ENCODE measurements at regions not wholly inside any gene's neighbourhood (a gene's known extent, or its start where the extent isn't known, plus 50 kb on each side); places are given as distances from the start of the nearest gene placed in this dataset.

DNA sequence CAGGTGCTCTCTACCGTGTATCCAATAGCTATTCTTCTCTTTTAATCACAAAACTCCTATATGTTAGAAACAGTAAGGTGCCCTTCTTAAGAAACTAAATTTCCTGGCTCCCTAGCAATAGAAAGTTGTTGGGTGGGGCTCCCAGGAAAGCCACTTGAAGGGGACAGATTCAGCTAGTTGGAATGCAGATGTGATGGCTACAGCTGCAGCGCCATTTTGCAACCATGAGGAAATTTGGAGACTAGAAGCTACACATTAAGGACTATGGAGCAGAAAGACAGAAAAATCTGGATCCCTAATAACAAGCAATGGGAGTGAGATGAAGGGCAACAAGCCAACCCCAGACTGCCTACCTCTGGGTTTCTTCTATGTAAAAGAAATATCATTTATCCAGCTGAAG lies 108.8 kb upstream of the AFDN start:
- intact Hi-C loops (cut with DNase I), result no loop called here
- ATAC-seq (no peak), DNase-seq (ENCODE audit: low spot score) (no peak)

DNA sequence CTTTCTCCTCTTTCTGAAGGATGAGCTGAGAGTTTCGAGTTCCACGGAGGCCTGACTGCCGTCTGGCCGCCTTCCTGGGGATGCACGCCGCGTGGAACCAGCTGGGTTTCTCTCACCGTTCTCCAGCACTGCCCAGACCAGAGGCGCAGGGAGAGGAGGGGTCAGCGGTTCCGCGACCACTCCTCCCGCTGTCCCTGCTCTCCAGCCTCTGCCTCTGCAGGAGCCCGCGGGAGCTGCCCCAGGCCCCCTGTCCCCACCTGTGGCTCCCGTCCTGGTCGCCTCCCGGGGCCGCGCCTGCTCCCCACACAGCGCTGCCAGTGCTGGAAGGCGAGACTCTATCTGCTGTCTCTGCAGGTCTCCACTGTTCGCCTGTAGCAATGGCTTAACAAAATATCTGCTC lies 106.8 kb upstream of the AFDN start:
- no peak for DNase-seq (ENCODE audit: low spot score)
- peak; percentile 38 for ATAC-seq
- intact Hi-C loops (cut with DNase I), result no loop called here

DNA sequence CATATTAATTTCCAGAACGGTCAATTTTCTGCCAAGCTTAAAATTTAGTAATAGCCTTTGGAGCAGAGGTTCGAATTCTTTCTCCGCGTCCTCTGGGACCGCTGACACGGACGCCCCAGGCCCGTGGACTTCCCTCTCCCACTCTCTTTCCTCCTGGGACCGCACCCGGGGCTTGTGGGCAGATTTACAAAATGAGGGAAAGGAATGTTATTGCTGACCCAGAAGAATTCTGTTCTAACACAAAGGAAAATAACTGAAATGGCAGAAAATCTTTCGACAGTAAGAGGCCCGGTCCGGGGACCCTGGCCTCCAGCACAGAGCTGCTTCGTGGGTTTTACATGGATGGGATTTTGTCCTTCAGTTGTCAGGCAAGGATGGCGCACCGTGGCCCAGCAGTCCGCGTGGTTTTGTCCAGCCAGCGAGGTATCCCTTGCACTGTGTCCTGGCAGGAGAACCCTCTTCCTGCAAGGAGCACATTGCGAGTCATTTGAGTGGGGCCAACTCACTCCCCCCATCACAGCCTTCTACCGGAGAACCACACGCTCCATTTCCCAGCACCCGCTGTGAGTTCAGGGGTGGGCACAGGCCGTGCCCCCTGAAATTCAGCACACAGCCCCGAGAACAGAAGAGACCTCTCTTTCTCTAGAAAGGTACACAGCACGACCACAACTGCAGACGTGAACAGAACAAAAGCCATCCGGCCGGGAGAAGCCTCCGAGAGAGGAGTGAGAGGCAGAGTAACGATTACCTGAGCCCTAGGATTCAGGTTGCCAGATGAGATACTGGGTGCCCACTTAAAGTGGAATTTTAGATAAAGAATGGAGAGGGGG lies 106.0 kb upstream of the AFDN start:
- ATAC-seq (peak; percentile 28), DNase-seq (ENCODE audit: low spot score) (no peak)
- intact Hi-C loops (cut with DNase I), result no loop called here

DNA sequence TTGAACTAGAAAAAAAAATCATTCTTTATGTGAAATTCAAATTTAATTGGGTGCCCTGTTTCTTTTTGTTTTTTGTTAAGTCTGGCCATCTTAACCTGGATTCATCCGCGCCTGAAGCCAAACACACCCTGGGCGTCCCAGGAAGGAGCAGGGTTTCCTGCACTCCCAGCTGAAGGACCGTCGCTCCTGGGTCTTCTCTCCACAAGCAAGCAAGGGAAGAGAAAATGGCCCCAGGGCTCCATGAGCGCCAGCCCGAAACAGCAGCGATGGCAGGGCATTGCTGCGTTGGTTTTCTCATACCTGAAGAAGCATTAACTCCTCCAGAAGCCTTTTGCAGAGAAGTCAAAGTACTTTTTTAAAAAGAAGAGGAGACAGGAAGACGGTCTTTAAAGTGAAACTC lies 105.4 kb upstream of the AFDN start:
- intact Hi-C loops (cut with DNase I), result no loop called here
- DNase-seq (ENCODE audit: low spot score), result no peak
- no peak for ATAC-seq

DNA sequence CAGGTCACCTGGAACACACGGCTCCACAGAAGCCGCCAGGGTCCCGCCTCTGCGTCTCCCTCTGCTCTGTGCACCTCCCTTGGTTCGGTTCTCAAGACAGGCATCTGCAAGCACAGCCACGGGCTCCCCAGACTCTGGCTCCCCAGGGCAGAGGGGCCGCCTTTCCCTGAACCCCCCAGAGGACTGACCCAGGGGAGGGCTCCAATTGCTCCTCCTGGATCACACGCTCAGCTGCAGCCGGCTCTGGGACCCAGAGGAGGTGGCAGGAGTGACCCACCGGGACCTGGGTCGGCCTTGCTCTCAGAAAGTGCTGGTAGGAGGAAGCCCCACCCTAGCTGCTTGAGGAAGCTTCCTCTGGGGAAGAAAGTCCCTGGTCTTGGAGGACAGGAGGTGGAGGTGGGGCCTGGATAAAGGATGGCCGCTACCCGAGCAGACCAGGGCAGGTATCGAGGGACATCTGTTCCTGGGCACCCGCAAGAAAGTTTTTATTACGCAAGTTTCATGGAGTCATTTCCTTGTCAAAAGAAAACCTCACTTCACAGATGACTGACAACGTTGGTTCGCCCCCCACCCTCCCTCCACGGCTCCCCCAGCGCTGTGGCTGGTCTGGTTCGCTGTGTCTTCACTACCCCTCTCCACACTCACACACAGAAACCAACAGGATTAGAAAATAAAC lies 103.9 kb upstream of the AFDN start:
- intact Hi-C loops (cut with DNase I), result no loop called here
- DNase-seq (ENCODE audit: low spot score) (no peak), ATAC-seq (no peak)

DNA sequence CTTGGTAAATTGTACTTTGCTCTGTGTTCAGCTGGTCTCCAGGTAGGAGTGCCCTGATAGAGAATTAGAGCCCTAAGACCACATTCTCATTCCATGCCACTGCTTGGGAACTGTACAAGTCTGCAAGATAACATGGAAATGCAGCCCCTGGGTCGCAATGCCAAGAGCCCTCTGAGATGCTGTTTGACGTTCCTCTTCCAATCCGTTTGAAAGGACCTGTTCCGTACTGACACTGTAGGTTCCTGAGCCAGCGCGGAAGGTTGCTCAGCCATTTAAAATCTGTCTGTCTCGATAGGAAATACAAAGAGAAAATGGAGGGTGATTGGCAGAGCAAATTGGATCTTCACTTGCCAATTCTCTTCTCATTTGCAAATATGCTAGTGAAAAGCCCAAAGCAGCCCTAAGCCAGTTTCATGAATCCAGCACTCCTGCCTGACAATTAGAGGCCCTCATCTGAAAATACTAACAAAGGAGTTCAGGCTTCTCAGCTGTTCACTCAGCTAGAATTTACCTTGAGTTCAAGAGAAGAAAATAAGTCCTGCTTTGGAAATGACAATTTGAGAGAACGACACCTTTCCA lies 100.6 kb upstream of the AFDN start:
- intact Hi-C loops (cut with DNase I), result no loop called here
- ATAC-seq (no peak), DNase-seq (ENCODE audit: low spot score) (no peak)

DNA sequence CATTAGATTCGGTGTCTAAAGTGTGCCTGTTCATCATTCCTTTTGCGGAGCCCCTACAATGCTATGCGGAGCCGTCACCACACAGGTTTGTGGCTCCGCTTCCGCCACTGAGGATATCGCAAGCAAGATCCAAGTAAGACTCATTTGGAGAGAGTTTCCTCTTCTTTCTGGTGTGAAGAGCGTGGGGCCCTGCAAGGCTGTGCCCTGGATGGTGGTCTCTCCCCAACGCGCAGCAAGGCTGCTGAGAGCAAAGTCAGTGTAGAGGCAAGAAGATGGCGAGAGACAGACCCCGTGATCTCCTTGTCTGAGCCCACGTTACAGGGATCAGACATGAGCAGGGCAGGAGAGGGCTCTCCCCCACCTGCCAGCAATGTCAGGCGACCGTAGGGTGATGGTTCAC lies 96.3 kb upstream of the AFDN start:
- ATAC-seq (no peak), DNase-seq (ENCODE audit: low spot score) (no peak)
- intact Hi-C loops (cut with DNase I), result no loop called here

DNA sequence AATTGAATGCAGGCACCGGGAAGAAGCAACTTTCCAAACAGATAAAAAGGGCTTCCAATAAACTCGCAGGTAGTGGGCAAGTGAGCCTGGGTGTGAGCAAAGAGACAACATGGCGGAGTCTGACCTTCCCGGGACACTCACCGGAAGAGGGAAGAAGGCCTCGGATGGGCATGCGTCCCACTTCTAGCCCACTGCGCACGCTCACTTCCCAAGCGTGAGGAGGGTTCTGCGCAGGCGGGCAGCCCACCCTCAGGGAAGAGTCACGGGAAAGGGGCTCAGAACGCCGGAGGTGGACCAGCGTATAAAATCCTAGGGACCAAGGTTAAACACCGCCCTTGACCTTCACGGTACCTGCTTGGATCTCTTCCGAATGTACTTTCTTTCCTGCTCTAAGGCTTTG lies 95.5 kb upstream of the AFDN start:
- intact Hi-C loops (cut with DNase I), result no loop called here
- ATAC-seq (no peak), DNase-seq (ENCODE audit: low spot score) (no peak)

DNA sequence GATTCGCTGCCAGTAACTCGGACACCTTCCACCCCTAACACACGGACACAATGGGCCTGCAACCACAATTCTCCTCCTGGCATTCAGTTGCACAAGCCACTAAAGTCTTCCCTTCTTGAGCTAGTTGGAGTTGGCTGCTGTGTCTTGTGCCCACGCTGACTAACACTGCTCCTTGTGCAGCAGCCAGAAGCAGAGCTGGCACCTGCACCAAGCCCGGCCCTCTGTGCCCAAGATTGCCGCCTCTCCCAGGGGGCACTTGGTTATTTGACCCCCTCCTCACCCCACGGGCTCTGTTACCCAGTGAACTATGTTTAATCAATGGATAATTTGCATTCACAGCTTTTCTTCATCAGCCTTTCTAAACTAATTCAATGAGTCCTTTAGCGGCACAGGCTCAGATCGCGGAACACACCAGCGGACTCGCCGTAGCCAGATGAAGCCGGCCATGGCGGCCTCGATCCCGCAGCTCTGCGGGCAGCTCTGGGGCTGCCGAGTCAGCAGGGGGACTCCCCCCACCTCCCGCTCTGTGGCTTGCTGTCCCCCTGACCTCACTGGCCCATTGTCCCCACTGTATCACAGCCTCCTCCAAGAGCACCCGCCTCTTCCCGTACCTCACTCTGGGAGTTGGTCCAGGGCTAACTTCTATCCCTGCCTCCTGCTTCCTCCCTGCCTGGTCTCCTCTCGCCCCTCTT lies 94.8 kb upstream of the AFDN start:
- ATAC-seq (no peak), DNase-seq (ENCODE audit: low spot score) (no peak)
- intact Hi-C loops (cut with DNase I), result no loop called here

DNA sequence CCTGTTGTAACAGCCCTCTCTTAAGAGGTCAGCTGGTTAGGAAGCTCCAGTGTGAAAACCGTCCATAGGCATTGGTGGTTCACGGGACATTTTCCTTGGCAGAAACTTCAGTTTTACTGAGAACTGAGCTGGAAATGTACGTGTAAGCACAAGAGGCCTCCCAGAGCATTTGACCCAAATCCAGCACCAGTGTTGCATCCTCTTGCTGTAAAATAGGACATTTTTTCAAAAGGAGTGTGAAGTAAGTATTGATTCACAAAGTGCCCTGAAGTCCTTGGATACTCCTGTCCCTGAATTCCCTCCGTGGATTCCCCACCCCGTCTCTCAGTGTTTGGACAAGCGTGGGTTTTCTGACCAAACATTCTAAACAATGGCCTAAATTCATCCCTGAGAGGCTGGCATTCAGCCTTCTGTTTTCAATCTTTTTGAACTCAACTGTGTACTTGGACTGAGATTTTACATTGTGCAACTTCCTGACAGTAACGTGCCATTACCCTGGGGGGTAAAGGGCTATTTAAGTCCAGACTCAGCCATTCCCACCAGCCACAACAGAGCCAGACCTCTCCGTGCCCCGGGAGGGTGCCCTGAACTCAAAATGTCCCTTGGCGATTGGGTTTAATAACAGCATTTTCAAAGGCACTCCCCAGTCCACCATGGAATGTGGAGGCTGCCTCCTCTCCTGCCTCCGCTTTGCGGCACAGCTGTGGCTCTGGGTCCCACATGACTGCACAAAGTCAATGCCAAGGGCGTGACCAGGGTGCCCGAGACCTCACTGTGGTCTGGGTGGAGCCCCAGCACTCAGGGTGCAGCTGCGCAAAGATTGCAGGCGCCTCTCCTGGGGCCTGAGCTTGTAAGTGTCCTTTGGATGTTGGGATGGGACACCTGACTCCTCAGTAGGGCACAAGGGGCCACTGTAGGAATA lies 92.7 kb upstream of the AFDN start:
- intact Hi-C loops (cut with DNase I), result no loop called here
- DNase-seq (ENCODE audit: low spot score) (no peak), ATAC-seq (peak; percentile 92)

DNA sequence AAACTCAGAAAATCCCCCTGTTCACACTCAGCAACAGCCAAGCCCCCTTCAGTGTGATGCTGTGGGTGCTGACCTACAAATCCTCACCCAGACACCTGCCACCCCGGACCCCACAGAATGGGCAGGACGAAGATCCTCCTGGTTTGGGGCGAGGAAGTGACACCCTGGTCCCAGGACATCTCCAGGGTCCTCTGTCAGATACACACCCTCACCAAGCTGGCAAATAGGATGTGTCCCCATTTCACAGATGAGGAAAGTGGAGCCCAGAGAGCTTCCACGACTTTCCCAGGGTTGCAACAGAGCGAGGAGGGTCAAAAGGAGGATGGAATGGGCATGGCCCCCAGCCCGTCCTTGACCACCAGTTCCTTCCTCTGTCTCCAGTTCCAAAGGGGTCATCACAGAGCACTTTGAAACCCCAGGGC lies 92.0 kb upstream of the AFDN start:
- DNase-seq (ENCODE audit: low spot score) (no peak), ATAC-seq (peak; percentile 9)
- intact Hi-C loops (cut with DNase I), result no loop called here

DNA sequence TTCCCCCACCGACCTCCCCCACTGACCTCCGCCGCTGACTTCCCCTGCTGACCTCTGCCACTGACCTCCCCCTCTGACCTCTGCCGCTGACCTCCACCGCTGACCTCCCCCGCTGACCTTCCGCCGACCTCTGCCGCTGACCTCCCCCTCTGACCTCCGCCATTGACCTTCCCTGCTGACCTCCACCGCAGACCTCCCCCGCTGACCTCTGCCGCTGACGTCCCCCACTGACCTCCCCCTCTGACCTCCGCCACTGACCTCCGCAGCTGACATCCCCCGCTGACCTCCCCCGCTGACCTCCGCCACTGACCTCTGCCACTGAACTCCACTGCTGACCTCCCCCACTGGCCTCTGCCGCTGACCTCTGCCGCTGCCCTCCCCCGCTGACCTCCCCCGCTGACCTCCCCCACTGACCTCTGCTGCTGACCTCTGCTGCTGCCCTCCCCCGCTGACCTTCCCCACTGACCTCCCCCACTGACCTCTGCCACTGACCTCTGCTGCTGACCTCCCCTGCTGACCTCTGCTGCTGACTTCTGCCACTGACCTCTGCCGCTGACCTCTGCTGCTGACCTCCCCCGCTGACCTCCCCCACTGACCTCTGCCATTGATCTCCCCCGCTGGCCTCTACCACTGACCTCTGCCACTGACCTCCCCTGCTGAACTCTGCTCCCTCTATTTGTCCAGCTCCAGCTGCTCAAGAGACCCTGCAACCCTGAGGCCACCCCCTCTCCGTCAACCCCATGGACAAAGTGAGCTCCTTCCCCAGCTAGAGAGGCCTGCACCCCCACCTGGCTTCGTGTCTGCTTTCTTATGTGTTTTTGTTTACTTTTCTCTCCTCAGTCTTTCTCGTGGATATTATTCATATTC lies 91.4 kb upstream of the AFDN start:
- ATAC-seq (peak; percentile 38), DNase-seq (ENCODE audit: low spot score) (no peak)
- intact Hi-C loops (cut with DNase I), result no loop called here

DNA sequence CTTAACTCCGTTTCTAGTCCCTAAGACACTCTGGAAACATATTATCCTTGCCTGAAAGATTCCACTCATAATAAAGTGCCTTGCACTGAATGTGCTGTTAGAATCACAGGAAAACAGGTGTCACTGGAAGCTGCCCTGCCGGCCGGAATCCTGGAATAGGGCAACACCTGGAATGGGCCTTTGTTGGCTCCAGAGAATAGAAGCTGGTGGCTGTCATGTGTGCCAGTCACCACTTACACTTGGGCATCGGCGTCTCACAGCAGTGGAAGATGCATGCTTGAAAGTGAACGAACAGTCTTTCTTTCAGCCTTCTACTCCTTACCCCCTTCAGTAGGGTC lies 90.8 kb upstream of the AFDN start:
- DNase-seq (ENCODE audit: low spot score), result no peak
- intact Hi-C loops (cut with DNase I), result no loop called here
- no peak for ATAC-seq

DNA sequence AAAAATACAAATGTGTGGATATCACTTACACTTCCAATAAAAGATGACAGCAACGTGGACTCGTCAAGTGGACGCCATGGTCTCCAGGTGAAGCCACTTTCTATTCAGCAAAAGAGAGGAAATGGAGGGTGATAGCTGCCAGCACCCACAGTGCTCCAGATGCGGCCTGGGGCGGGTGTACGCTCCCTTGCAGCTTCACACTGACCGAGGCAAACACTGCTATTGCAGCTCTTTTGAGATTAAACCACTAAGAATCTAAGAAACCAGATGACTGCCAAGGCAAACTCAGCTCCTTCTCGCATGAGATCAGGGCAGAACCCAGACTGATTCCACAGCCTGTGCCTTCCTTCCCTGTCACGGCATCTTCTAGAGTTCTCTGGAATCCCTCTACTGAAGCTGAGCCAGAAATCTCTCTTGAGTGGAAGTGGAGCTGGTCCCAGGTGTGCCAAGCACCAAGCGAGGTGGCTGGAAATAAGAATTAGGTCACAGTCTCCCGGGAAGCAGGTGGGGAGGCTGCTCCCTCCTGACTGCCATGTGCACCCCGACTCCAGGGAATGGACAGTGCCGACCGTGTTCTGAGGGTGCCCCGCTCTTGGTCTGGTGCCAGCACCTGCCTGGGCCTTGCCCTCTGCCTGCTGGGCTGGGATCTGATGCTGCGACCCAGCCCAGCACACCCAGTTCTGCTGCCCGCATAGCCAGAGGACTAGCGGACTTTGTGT lies 90.1 kb upstream of the AFDN start:
- DNase-seq (ENCODE audit: low spot score) (no peak), ATAC-seq (peak; percentile 25)
- intact Hi-C loops (cut with DNase I), result no loop called here

DNA sequence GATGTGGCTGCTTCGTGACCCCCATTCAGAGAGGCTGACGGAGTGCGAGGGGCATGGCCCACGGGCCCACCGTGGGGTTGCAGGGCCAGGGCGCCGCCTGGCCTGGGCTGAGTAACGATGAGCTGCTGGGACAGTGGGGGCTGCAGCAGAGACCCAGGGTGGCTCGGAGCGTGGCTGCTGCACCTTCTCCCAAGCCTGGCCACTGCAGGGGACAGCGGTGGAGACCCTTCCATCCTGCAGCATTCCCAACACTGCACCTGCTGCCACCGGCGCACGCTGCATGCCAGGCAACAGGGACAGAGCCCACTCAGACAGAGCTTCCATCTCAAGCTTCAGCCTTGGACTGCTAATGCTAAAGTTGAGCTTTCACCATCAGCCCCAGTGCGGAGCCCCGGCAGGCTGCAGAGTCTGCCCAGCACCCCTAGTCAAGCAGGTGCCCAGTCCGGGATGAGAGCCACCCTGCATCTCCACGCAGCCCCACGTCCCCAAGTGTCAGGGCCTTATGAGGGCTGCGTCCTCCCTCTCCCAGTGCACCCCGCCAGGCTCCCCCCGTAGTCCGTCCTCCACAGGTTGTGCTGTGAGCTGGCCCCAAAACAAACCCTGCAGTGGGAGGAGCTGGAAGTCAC lies 89.4 kb upstream of the AFDN start:
- intact Hi-C loops (cut with DNase I), result no loop called here
- no peak for ATAC-seq
- no peak for DNase-seq (ENCODE audit: low spot score)

DNA sequence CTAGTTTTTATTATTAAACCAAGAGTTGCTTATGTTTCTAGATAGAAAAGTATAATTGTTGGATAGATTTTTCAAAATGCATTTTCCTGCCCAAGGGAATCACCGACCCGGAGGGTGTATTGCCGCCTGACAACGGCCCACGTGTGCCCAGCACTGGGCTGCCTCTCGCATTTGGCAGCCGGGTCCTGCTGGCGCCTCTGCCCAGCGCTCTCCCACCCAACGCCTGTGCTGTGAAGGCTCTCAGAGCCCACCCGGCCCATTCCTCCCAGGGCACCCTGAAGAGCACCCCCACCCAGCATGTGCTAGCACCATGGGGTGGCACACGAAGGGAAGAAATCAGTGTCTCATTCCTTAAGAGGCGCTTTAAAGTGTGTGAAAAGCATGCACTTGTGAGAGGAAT lies 88.3 kb upstream of the AFDN start:
- intact Hi-C loops (cut with DNase I), result no loop called here
- DNase-seq (ENCODE audit: low spot score) (no peak), ATAC-seq (no peak)
